GM12878 (cell line): ENCODE measurements at regions not wholly inside any gene's neighbourhood (a gene's known extent, or its start where the extent isn't known, plus 50 kb on each side); places are given as distances from the start of the nearest gene placed in this dataset.

Experiments used
- ATAC-seq: fragments of 200-7000 bp; cut with Tn5 transposase; 3 replicates; pipeline ENCODE4 v1.9.1; 2020; ENCODE audit warnings: mild to moderate bottlenecking, moderate library complexity
- BruUV-seq: library from RNA; stranded (reverse); fragments of 400-500 nt; replicated peaks from 2 replicates; lab custom pipeline; 2021; lab: Mats Ljungman, UMichigan
- CTCF ChIA-PET: fragments of 300-600 bp; sonication (Branson Sonifier 250); formaldehyde crosslinking; extraction: SDS; loops from one replicate; lab custom pipeline; 2021; ENCODE audit warnings: inconsistent platforms; lab: Yijun Ruan, JAX
- POLR2A ChIA-PET: fragments of 350-600 bp; formaldehyde crosslinking; extraction: SDS; loops from one replicate; lab custom pipeline; 2021; ENCODE audit warnings: inconsistent platforms; lab: Charles Lee
- RAD21 ChIA-PET: fragments of 300-600 bp; sonication (Branson Sonifier 250); formaldehyde crosslinking; loops from one replicate; lab custom pipeline; 2023; ENCODE audit warnings: antibody characterized with exemption; ENCODE audit not compliant: unreplicated experiment; lab: Charles Lee
- SMC1A ChIA-PET: fragments of 300-600 bp; sonication (Branson Sonifier 250); formaldehyde crosslinking; loops from one replicate; lab custom pipeline; 2023; ENCODE audit not compliant: unreplicated experiment, uncharacterized antibody; lab: Charles Lee
- DNase-seq: peaks from one replicate; pipeline ENCODE4 v3.0.0-alpha.2; 2011; ENCODE audit warnings: low read depth, low spot score
- FAIRE-seq: peaks from 3 replicates; lab custom pipeline; 2011; peaks lifted over from hg19 to GRCh38; lab: Jason Lieb, UNC
- H2AFZ ChIP-seq: 2 replicates; pipeline ENCODE4 v1.6.0; 2011; ENCODE audit warnings: low read depth, low read length, control low read depth; ENCODE audit not compliant: control insufficient read depth
- H3K27ac ChIP-seq: 2 replicates; pipeline ENCODE4 v1.5.1; 2011; ENCODE audit warnings: control low read depth; ENCODE audit not compliant: control insufficient read depth, insufficient read depth
- H3K27me3 ChIP-seq, 2 experiments: replicated peaks in 1 of 2; 2 replicates each; pipeline versions ENCODE4 v1.6.0 to v1.6.1; 2011; ENCODE audit warnings: low read length in 1 of 2; ENCODE audit not compliant: control insufficient read depth in 2 of 2, insufficient read depth in 2 of 2
- H3K36me3 ChIP-seq, 2 experiments: 2 replicates each; pipeline ENCODE4 v1.5.1; 2011; ENCODE audit warnings: low read length in 1 of 2; ENCODE audit not compliant: control insufficient read depth in 2 of 2, insufficient read depth in 2 of 2
- H3K4me1 ChIP-seq: 2 replicates; pipeline ENCODE4 v1.6.1; 2011; ENCODE audit warnings: mild to moderate bottlenecking, low read length, moderate library complexity, mixed read lengths; ENCODE audit not compliant: control insufficient read depth, insufficient read depth
- H3K4me2 ChIP-seq: 2 replicates; pipeline ENCODE4 v1.6.0; 2011; ENCODE audit warnings: control low read depth; ENCODE audit not compliant: control insufficient read depth, insufficient read depth
- H3K4me3 ChIP-seq: fragments of 200-600 bp; sonication (generic); 2 replicates; pipeline ENCODE4 v1.5.1; 2016
- H3K79me2 ChIP-seq: 2 replicates; pipeline ENCODE4 v1.6.0; 2011; ENCODE audit warnings: low read length; ENCODE audit not compliant: control insufficient read depth, insufficient read depth
- H3K9ac ChIP-seq: 2 replicates; pipeline ENCODE4 v1.8.0; 2011; ENCODE audit warnings: low read length, control low read depth, mixed read lengths; ENCODE audit not compliant: control insufficient read depth, insufficient read depth
- H3K9me3 ChIP-seq: replicated peaks from 3 replicates; pipeline ENCODE4 v1.5.1; 2011; ENCODE audit warnings: mild to moderate bottlenecking, low read length; ENCODE audit not compliant: control insufficient read depth, insufficient read depth
- H4K20me1 ChIP-seq: 2 replicates; pipeline ENCODE4 v1.6.0; 2011; ENCODE audit not compliant: control insufficient read depth, insufficient read depth
- CBX5 ChIP-seq: sonication (generic); IDR thresholded peaks from 2 replicates; pipeline ENCODE4 v1.6.1; 2016; ENCODE audit warnings: low read depth, moderate library complexity, mild to moderate bottlenecking, inconsistent platforms
- CEBPB ChIP-seq, 2 experiments: fragments of 150-350 bp in 1 of 2; IDR thresholded peaks; 2 replicates each; pipeline ENCODE4 v1.6.1; 2012 to 2014; ENCODE audit warnings: low read depth in 2 of 2, low read length in 2 of 2, borderline replicate concordance in 1 of 2, inconsistent platforms in 1 of 2
- CEBPZ ChIP-seq: fragments of 150-350 bp; IDR thresholded peaks from 2 replicates; pipeline ENCODE4 v1.6.1; 2016; ENCODE audit warnings: low read depth, low read length
- IRF5 ChIP-seq: fragments of 450-650 bp; IDR thresholded peaks from 2 replicates; pipeline ENCODE4 v1.6.1; 2017; ENCODE audit warnings: borderline replicate concordance
- NFXL1 ChIP-seq: fragments of 450-650 bp; IDR thresholded peaks from 2 replicates; pipeline ENCODE4 v1.6.1; 2017; ENCODE audit warnings: antibody characterized with exemption, mild to moderate bottlenecking, borderline replicate concordance
- POU2F2 ChIP-seq: IDR thresholded peaks from 3 replicates; pipeline ENCODE4 v1.6.1; 2011; ENCODE audit warnings: low read depth, mild to moderate bottlenecking, low read length, borderline replicate concordance
- YBX1 ChIP-seq: fragments of 450-650 bp; IDR thresholded peaks from 2 replicates; pipeline ENCODE4 v1.6.1; 2016; ENCODE audit warnings: antibody characterized with exemption
- ZNF24 ChIP-seq: fragments of 450-650 bp; IDR thresholded peaks from 2 replicates; pipeline ENCODE4 v1.6.1; 2017; ENCODE audit warnings: antibody characterized with exemption, mild to moderate bottlenecking
- WGBS: methylation state at CpG from one replicate; pipeline ENCODE4 v1.1.6; 2016; ENCODE audit warnings: low lambda C conversion rate; ENCODE audit not compliant: insufficient replicate concordance, insufficient coverage; ENCODE audit errors: missing lambda C conversion rate; 5-methylcytosine and 5-hydroxymethylcytosine counted together
- in situ Hi-C: fragments of 300-500 bp; cut with MboI; formaldehyde crosslinking; loops from 9 replicates; pipeline ENCODE4 v1.14.3; 2018; ENCODE audit warnings: mixed read lengths
- intact Hi-C: fragments of 100-400 bp; cut with micrococcal nuclease; formaldehyde crosslinking; loops from one replicate; pipeline ENCODE4 v1.14.2; 2022; ENCODE audit not compliant: unreplicated experiment
- TF ChIP-seq, protein P1 (sequence below): fragments of 450-650 bp; IDR thresholded peaks from 2 replicates; pipeline ENCODE4 v1.6.1; 2018; ENCODE audit warnings: borderline replicate concordance, mild to moderate bottlenecking; ENCODE audit not compliant: partially characterized antibody
- TF ChIP-seq, protein P2 (sequence below): IDR thresholded peaks from 2 replicates; pipeline ENCODE4 v1.6.1; 2012; ENCODE audit warnings: low read depth, low read length, improper control_type of control experiment

- BruUV-seq, result no TSS peak
- DNase-seq (no peak), ATAC-seq (no peak), FAIRE-seq (no peak)
- Histone ChIP-seq H3K4me2 (no peak overlapping the region), H3K9ac (no peak overlapping the region), H3K27me3 (no peaks in the 10 kb centered on the region), H3K4me1 (no peaks in the 10 kb centered on the region), H3K27ac (no peak overlapping the region), H4K20me1 (no peaks in the 10 kb centered on the region), H3K36me3 (no peaks in the 10 kb centered on the region), H3K9me3 (no peaks in the 10 kb centered on the region), H3K4me3 (no peak overlapping the region), H2AFZ (no peak overlapping the region), H3K79me2 (no peaks in the 10 kb centered on the region)
- ChIA-PET RAD21 (no interaction called here), POLR2A (no interaction called here), SMC1A (interaction anchor here (0.9 kb wide), 1 partner anchor 12 kb away, joined by 3 read pairs; no protein-coding TSS in a partner anchor), CTCF (interaction anchor here (0.7 to 1.1 kb wide), 2 partner anchors 24 to 149 kb away, joined by 3 read pairs; no protein-coding TSS in a partner anchor)
- intact Hi-C loops, result no loop called here
- WGBS, result 18% methylated on average over 8 of the region's 8 CpGs
- in situ Hi-C loops, result no loop called here
- no peak for TF ChIP-seq POU2F2
- TF ChIP-seq ZNF24, result no peak
- no peak for TF ChIP-seq IRF5
- no peak for TF ChIP-seq YBX1
- no peak for TF ChIP-seq NFXL1
- no peak for TF ChIP-seq CEBPB (IDR thresholded peaks at IDR 0.05; ENCODE audit: borderline replicate concordance in 1 of 2, low read depth in 2 of 2, low read length in 2 of 2)
- no peak for TF ChIP-seq CEBPZ
- TF ChIP-seq, protein P1, sequence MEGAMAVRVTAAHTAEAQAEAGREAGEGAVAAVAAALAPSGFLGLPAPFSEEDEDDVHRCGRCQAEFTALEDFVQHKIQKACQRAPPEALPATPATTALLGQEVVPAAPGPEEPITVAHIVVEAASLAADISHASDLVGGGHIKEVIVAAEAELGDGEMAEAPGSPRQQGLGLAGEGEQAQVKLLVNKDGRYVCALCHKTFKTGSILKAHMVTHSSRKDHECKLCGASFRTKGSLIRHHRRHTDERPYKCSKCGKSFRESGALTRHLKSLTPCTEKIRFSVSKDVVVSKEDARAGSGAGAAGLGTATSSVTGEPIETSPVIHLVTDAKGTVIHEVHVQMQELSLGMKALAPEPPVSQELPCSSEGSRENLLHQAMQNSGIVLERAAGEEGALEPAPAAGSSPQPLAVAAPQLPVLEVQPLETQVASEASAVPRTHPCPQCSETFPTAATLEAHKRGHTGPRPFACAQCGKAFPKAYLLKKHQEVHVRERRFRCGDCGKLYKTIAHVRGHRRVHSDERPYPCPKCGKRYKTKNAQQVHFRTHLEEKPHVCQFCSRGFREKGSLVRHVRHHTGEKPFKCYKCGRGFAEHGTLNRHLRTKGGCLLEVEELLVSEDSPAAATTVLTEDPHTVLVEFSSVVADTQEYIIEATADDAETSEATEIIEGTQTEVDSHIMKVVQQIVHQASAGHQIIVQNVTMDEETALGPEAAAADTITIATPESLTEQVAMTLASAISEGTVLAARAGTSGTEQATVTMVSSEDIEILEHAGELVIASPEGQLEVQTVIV, result no peak
- TF ChIP-seq, protein P2, sequence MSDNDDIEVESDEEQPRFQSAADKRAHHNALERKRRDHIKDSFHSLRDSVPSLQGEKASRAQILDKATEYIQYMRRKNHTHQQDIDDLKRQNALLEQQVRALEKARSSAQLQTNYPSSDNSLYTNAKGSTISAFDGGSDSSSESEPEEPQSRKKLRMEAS, result no peak
- no peak for TF ChIP-seq CBX5
Observed at GRCh38 chr2:172313715-172314341, 113.6 kb upstream of the ITGA6 start.
